ENCODE measurements at regions not wholly inside any gene's neighbourhood (a gene's known extent, or its start where the extent isn't known, plus 50 kb on each side); places are given as distances from the start of the nearest gene placed in this dataset.

DNA sequence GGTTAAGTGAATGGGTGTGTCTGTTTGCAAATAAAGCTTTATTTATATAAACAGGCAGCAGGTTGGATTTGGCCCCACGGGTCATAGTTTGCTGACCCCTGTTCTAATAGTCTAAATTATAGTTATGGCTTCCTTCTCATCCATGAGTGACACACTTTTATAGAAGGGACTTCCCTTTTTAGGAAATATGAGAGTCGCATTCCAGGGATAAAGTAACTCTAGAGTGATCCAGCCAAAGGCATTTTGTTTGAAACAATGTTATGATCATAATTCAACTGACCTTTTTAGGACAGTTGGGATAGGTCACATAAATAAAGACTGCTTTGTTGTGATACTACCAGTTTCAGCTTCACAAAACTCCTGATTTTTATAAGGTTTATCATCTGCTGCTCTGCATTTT lies 87.9 kb downstream of the ALX1 start:
- no peak for DNase-seq (ENCODE audit: low read depth)
- H3K36me3 ChIP-seq (ENCODE audit: control insufficient read depth, insufficient read depth, low read length): no peaks in the 10 kb centered on the region
- CTCF ChIA-PET: no interaction called here
- H3K27me3 ChIP-seq (ENCODE audit: control insufficient read depth, insufficient read depth, low read length): no peaks in the 10 kb centered on the region
- H3K4me3 ChIP-seq (ENCODE audit: low read depth, low read length): no peak overlapping the region
- POLR2A ChIA-PET: no interaction called here
- TF ChIP-seq, protein P1, sequence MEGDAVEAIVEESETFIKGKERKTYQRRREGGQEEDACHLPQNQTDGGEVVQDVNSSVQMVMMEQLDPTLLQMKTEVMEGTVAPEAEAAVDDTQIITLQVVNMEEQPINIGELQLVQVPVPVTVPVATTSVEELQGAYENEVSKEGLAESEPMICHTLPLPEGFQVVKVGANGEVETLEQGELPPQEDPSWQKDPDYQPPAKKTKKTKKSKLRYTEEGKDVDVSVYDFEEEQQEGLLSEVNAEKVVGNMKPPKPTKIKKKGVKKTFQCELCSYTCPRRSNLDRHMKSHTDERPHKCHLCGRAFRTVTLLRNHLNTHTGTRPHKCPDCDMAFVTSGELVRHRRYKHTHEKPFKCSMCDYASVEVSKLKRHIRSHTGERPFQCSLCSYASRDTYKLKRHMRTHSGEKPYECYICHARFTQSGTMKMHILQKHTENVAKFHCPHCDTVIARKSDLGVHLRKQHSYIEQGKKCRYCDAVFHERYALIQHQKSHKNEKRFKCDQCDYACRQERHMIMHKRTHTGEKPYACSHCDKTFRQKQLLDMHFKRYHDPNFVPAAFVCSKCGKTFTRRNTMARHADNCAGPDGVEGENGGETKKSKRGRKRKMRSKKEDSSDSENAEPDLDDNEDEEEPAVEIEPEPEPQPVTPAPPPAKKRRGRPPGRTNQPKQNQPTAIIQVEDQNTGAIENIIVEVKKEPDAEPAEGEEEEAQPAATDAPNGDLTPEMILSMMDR (IDR thresholded peaks at IDR 0.05; ENCODE audit: insufficient read depth, low read depth, low read length): no peak

DNA sequence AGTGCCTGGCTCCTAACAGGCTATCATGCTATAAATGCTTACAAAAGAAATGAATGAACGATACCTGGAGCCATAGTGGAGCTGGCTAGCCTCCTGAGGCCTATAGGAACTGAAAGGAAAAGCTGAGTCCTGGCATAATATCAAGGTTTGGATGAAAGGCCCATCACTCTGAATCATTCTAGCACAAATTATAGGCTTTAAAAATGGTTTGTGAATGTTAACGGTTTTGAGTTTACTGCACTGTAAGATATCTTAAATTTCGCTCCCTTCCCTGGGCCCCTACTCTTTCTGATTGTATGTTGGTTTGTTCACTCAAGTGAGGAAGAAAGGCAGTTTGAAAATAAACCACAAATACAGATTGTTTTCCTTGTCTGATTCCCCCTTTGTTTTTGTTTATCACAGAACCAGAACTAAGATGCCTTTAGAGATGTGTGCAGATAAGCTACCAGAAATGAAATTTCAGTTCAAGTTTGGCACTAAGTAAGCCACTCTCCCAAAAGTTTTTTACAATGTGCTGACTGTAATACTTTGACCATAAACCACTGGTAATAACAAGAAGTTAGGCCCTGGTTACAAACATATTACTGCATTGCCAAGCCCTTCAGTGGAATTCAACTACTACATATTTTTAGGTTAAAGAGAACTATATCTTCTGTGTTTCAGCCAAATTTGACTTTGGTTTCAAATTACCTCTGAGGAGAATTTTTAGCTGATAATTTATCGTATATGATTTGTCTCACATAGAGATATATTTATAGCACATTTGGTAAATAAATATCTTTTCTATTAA lies 89.5 kb downstream of the ALX1 start:
- ChIA-PET POLR2A (no interaction called here), CTCF (no interaction called here)
- DNase-seq (ENCODE audit: low read depth): no peak
- H3K36me3 ChIP-seq (ENCODE audit: control insufficient read depth, insufficient read depth, low read length): no peaks in the 10 kb centered on the region
- no peaks in the 10 kb centered on the region for H3K27me3 ChIP-seq (ENCODE audit: control insufficient read depth, insufficient read depth, low read length)
- TF ChIP-seq, protein P1 (IDR thresholded peaks at IDR 0.05; ENCODE audit: insufficient read depth, low read depth, low read length): no peak
- H3K4me3 ChIP-seq (ENCODE audit: low read depth, low read length): no peak overlapping the region

DNA sequence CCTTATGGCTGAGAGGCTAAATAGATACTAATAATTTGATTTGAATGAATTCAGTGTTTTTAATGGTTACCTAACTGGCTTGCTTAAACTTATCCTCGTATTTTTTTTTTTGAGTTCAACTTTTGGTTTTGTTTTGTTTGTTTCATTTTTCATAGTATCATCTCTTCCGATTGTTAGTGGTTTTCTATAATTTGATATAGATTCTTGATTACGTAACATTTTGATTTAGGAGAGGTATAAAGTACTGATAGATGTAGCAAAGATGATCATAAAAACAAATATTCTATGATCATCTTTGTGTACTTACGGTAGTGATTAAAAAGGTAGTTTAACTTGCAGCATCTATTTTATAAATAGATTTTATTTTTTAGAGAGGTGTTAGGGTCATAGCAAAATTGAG lies 93.0 kb downstream of the ALX1 start:
- Histone ChIP-seq H3K27me3 (ENCODE audit: control insufficient read depth, insufficient read depth, low read length) (no peaks in the 10 kb centered on the region), H3K36me3 (ENCODE audit: control insufficient read depth, insufficient read depth, low read length) (no peaks in the 10 kb centered on the region), H3K4me3 (ENCODE audit: low read depth, low read length) (no peak overlapping the region)
- CTCF ChIA-PET: no interaction called here
- DNase-seq (ENCODE audit: low read depth): no peak
- POLR2A ChIA-PET: no interaction called here
- TF ChIP-seq, protein P1 (IDR thresholded peaks at IDR 0.05; ENCODE audit: insufficient read depth, low read depth, low read length): no peak

DNA sequence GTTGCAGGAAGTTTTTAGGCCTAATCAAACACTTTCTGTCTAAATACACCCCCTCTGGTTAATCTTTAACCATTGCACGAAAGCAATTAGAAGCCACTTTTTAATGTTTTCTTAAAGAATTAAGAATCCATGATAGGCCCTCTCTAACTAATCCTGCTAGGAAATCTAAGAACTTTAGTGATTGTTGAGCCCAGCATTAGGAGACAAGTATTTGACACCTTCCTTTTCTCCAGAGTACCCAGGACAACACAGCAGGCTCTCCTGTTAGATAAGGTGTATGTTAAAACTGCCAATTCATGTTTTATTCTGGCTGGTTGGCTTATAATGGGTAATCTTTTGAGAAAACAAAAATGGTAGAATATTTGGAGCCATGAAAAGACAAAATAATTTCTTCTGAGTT lies 95.0 kb downstream of the ALX1 start:
- Histone ChIP-seq H3K36me3 (ENCODE audit: control insufficient read depth, insufficient read depth, low read length) (no peaks in the 10 kb centered on the region), H3K27me3 (ENCODE audit: control insufficient read depth, insufficient read depth, low read length) (no peaks in the 10 kb centered on the region), H3K4me3 (ENCODE audit: low read depth, low read length) (no peak overlapping the region)
- TF ChIP-seq, protein P1 (IDR thresholded peaks at IDR 0.05; ENCODE audit: insufficient read depth, low read depth, low read length): no peak
- no peak for DNase-seq (ENCODE audit: low read depth)
- CTCF ChIA-PET: no interaction called here
- POLR2A ChIA-PET: no interaction called here

DNA sequence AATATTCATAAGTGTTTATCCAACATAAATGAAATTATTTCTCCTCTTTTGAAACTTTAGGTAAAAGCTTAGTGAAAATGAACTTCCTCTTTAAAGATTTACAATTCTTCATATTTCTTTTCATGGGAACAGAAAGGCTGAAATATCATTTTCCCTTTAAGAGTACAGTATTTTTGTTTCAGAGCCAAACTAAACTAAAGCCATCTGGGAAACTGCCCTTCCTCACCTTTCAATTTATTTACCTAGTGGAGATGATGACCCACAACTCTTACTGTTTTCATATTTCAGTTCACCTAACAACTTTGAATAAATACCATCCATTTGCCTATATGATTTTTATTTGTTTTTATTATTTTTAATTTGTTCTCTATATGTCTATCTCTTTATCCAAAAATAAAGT lies 105.4 kb downstream of the ALX1 start:
- TF ChIP-seq, protein P1 (IDR thresholded peaks at IDR 0.05; ENCODE audit: insufficient read depth, low read depth, low read length): no peak
- ChIA-PET CTCF (no interaction called here), POLR2A (no interaction called here)
- H3K4me3 ChIP-seq (ENCODE audit: low read depth, low read length): no peak overlapping the region
- DNase-seq (ENCODE audit: low read depth): no peak
- no peaks in the 10 kb centered on the region for H3K27me3 ChIP-seq (ENCODE audit: control insufficient read depth, insufficient read depth, low read length)
- no peaks in the 10 kb centered on the region for H3K36me3 ChIP-seq (ENCODE audit: control insufficient read depth, insufficient read depth, low read length)
